ENCODE measurements at regions not wholly inside any gene's neighbourhood (a gene's known extent, or its start where the extent isn't known, plus 50 kb on each side); places are given as distances from the start of the nearest gene placed in this dataset.

- Histone ChIP-seq H3K4me1 (ENCODE audit: control insufficient read depth, low read depth, low read length) (no peaks in the 10 kb centered on the region), H3K9me3 (ENCODE audit: control insufficient read depth, low read depth, low read length) (no peaks in the 10 kb centered on the region), H3K9ac (ENCODE audit: low read length) (no peak overlapping the region), H3K27ac (ENCODE audit: low read length) (no peak overlapping the region), H3K27me3 (ENCODE audit: control insufficient read depth, insufficient read depth, low read length) (no peaks in the 10 kb centered on the region), H3K4me3 (ENCODE audit: low read length) (no peak overlapping the region), H3K36me3 (ENCODE audit: control insufficient read depth, low read depth, low read length) (no peaks in the 10 kb centered on the region)
These were observed 155.0 kb upstream of the SFRP2 start for GRCh38 chr4:153943738-153944415.

GRCh38 chr4:153940916-153941315 is 152.0 kb upstream of the SFRP2 start:
- no peak overlapping the region for H3K27ac ChIP-seq (ENCODE audit: low read length)

GRCh38 chr4:153939570-153939969 is 150.7 kb upstream of the SFRP2 start:
- Histone ChIP-seq H3K36me3 (ENCODE audit: control insufficient read depth, low read depth, low read length) (no peaks in the 10 kb centered on the region), H3K27ac (ENCODE audit: low read length) (no peak overlapping the region), H3K4me3 (ENCODE audit: low read length) (no peak overlapping the region), H3K27me3 (ENCODE audit: control insufficient read depth, insufficient read depth, low read length) (no peaks in the 10 kb centered on the region), H3K4me1 (ENCODE audit: control insufficient read depth, low read depth, low read length) (no peaks in the 10 kb centered on the region), H3K9ac (ENCODE audit: low read length) (no peak overlapping the region), H3K9me3 (ENCODE audit: control insufficient read depth, low read depth, low read length) (no peaks in the 10 kb centered on the region)

More at GRCh38 chr4:153940916-153941315, 152.0 kb upstream of the SFRP2 start:
- Histone ChIP-seq H3K9me3 (ENCODE audit: control insufficient read depth, low read depth, low read length) (no peaks in the 10 kb centered on the region), H3K9ac (ENCODE audit: low read length) (no peak overlapping the region), H3K4me1 (ENCODE audit: control insufficient read depth, low read depth, low read length) (no peaks in the 10 kb centered on the region), H3K36me3 (ENCODE audit: control insufficient read depth, low read depth, low read length) (no peaks in the 10 kb centered on the region), H3K4me3 (ENCODE audit: low read length) (no peak overlapping the region), H3K27me3 (ENCODE audit: control insufficient read depth, insufficient read depth, low read length) (no peaks in the 10 kb centered on the region)

- H3K4me3 ChIP-seq (ENCODE audit: low read length): no peak overlapping the region
These were observed 150.1 kb upstream of the SFRP2 start for GRCh38 chr4:153938994-153939393.

GRCh38 chr4:153937289-153937688 is 148.4 kb upstream of the SFRP2 start:
- no peaks in the 10 kb centered on the region for H3K27me3 ChIP-seq (ENCODE audit: control insufficient read depth, insufficient read depth, low read length)
- H3K36me3 ChIP-seq (ENCODE audit: control insufficient read depth, low read depth, low read length): no peaks in the 10 kb centered on the region
- H3K4me3 ChIP-seq (ENCODE audit: low read length): no peak overlapping the region
- no peaks in the 10 kb centered on the region for H3K9me3 ChIP-seq (ENCODE audit: control insufficient read depth, low read depth, low read length)
- H3K27ac ChIP-seq (ENCODE audit: low read length): no peak overlapping the region
- H3K4me1 ChIP-seq (ENCODE audit: control insufficient read depth, low read depth, low read length): no peaks in the 10 kb centered on the region
- no peak overlapping the region for H3K9ac ChIP-seq (ENCODE audit: low read length)

More at GRCh38 chr4:153938994-153939393, 150.1 kb upstream of the SFRP2 start:
- H3K36me3 ChIP-seq (ENCODE audit: control insufficient read depth, low read depth, low read length): no peaks in the 10 kb centered on the region
- no peaks in the 10 kb centered on the region for H3K9me3 ChIP-seq (ENCODE audit: control insufficient read depth, low read depth, low read length)
- no peak overlapping the region for H3K9ac ChIP-seq (ENCODE audit: low read length)
- no peaks in the 10 kb centered on the region for H3K27me3 ChIP-seq (ENCODE audit: control insufficient read depth, insufficient read depth, low read length)
- no peak overlapping the region for H3K27ac ChIP-seq (ENCODE audit: low read length)
- no peaks in the 10 kb centered on the region for H3K4me1 ChIP-seq (ENCODE audit: control insufficient read depth, low read depth, low read length)

GRCh38 chr4:153936121-153936520 is 147.2 kb upstream of the SFRP2 start:
- H3K9ac ChIP-seq (ENCODE audit: low read length): no peak overlapping the region
- H3K4me1 ChIP-seq (ENCODE audit: control insufficient read depth, low read depth, low read length): no peaks in the 10 kb centered on the region
- no peak overlapping the region for H3K4me3 ChIP-seq (ENCODE audit: low read length)

GRCh38 chr4:153934688-153935017 is 145.8 kb upstream of the SFRP2 start:
- Histone ChIP-seq H3K27me3 (ENCODE audit: control insufficient read depth, insufficient read depth, low read length) (no peaks in the 10 kb centered on the region), H3K27ac (ENCODE audit: low read length) (no peak overlapping the region), H3K9me3 (ENCODE audit: control insufficient read depth, low read depth, low read length) (no peaks in the 10 kb centered on the region), H3K9ac (ENCODE audit: low read length) (no peak overlapping the region), H3K4me3 (ENCODE audit: low read length) (no peak overlapping the region), H3K4me1 (ENCODE audit: control insufficient read depth, low read depth, low read length) (peaks cover 4% of the 10 kb centered on the region), H3K36me3 (ENCODE audit: control insufficient read depth, low read depth, low read length) (no peaks in the 10 kb centered on the region)

More at GRCh38 chr4:153936121-153936520, 147.2 kb upstream of the SFRP2 start:
- Histone ChIP-seq H3K27ac (ENCODE audit: low read length) (no peak overlapping the region), H3K9me3 (ENCODE audit: control insufficient read depth, low read depth, low read length) (no peaks in the 10 kb centered on the region), H3K27me3 (ENCODE audit: control insufficient read depth, insufficient read depth, low read length) (no peaks in the 10 kb centered on the region), H3K36me3 (ENCODE audit: control insufficient read depth, low read depth, low read length) (no peaks in the 10 kb centered on the region)

- peaks cover 9% of the 10 kb centered on the region for H3K4me1 ChIP-seq (ENCODE audit: control insufficient read depth, low read depth, low read length)
- no peak overlapping the region for H3K4me3 ChIP-seq (ENCODE audit: low read length)
- no peaks in the 10 kb centered on the region for H3K36me3 ChIP-seq (ENCODE audit: control insufficient read depth, low read depth, low read length)
- H3K9me3 ChIP-seq (ENCODE audit: control insufficient read depth, low read depth, low read length): no peaks in the 10 kb centered on the region
- no peak overlapping the region for H3K27ac ChIP-seq (ENCODE audit: low read length)
- no peaks in the 10 kb centered on the region for H3K27me3 ChIP-seq (ENCODE audit: control insufficient read depth, insufficient read depth, low read length)
- H3K9ac ChIP-seq (ENCODE audit: low read length): no peak overlapping the region
These were observed 145.2 kb upstream of the SFRP2 start for GRCh38 chr4:153933915-153934687.

GRCh38 chr4:153931804-153932203 is 142.9 kb upstream of the SFRP2 start:
- Histone ChIP-seq H3K4me3 (ENCODE audit: low read length) (no peak overlapping the region), H3K27me3 (ENCODE audit: control insufficient read depth, insufficient read depth, low read length) (no peaks in the 10 kb centered on the region), H3K4me1 (ENCODE audit: control insufficient read depth, low read depth, low read length) (peaks cover 12% of the 10 kb centered on the region), H3K36me3 (ENCODE audit: control insufficient read depth, low read depth, low read length) (no peaks in the 10 kb centered on the region), H3K9me3 (ENCODE audit: control insufficient read depth, low read depth, low read length) (no peaks in the 10 kb centered on the region), H3K9ac (ENCODE audit: low read length) (no peak overlapping the region), H3K27ac (ENCODE audit: low read length) (no peak overlapping the region)

- Histone ChIP-seq H3K4me1 (ENCODE audit: control insufficient read depth, low read depth, low read length) (peaks cover 12% of the 10 kb centered on the region), H3K27me3 (ENCODE audit: control insufficient read depth, insufficient read depth, low read length) (no peaks in the 10 kb centered on the region), H3K36me3 (ENCODE audit: control insufficient read depth, low read depth, low read length) (no peaks in the 10 kb centered on the region), H3K9ac (ENCODE audit: low read length) (no peak overlapping the region), H3K27ac (ENCODE audit: low read length) (no peak overlapping the region), H3K9me3 (ENCODE audit: control insufficient read depth, low read depth, low read length) (no peaks in the 10 kb centered on the region), H3K4me3 (ENCODE audit: low read length) (no peak overlapping the region)
These were observed 140.8 kb upstream of the SFRP2 start for GRCh38 chr4:153929675-153930074.

GRCh38 chr4:153927451-153927850 is 138.6 kb upstream of the SFRP2 start:
- Histone ChIP-seq H3K4me1 (ENCODE audit: control insufficient read depth, low read depth, low read length) (peaks cover 12% of the 10 kb centered on the region), H3K4me3 (ENCODE audit: low read length) (no peak overlapping the region), H3K9me3 (ENCODE audit: control insufficient read depth, low read depth, low read length) (no peaks in the 10 kb centered on the region), H3K36me3 (ENCODE audit: control insufficient read depth, low read depth, low read length) (no peaks in the 10 kb centered on the region), H3K9ac (ENCODE audit: low read length) (no peak overlapping the region), H3K27ac (ENCODE audit: low read length) (no peak overlapping the region), H3K27me3 (ENCODE audit: control insufficient read depth, insufficient read depth, low read length) (no peaks in the 10 kb centered on the region)

- Histone ChIP-seq H3K9me3 (ENCODE audit: control insufficient read depth, low read depth, low read length) (no peaks in the 10 kb centered on the region), H3K9ac (ENCODE audit: low read length) (no peak overlapping the region), H3K4me3 (ENCODE audit: low read length) (no peak overlapping the region), H3K4me1 (ENCODE audit: control insufficient read depth, low read depth, low read length) (no peaks in the 10 kb centered on the region), H3K36me3 (ENCODE audit: control insufficient read depth, low read depth, low read length) (no peaks in the 10 kb centered on the region), H3K27ac (ENCODE audit: low read length) (no peak overlapping the region), H3K27me3 (ENCODE audit: control insufficient read depth, insufficient read depth, low read length) (no peaks in the 10 kb centered on the region)
These were observed 133.3 kb upstream of the SFRP2 start for GRCh38 chr4:153922148-153922547.

Measured in iPS-18a (cell line).